ENCODE measurements at regions not wholly inside any gene's neighbourhood (a gene's known extent, or its start where the extent isn't known, plus 50 kb on each side); places are given as distances from the start of the nearest gene placed in this dataset.
"Not testable (repeated sequence)": the region's sequence is repeated elsewhere in the genome, so short reads cannot be mapped to it uniquely, and the experiment has no call there.

DNA sequence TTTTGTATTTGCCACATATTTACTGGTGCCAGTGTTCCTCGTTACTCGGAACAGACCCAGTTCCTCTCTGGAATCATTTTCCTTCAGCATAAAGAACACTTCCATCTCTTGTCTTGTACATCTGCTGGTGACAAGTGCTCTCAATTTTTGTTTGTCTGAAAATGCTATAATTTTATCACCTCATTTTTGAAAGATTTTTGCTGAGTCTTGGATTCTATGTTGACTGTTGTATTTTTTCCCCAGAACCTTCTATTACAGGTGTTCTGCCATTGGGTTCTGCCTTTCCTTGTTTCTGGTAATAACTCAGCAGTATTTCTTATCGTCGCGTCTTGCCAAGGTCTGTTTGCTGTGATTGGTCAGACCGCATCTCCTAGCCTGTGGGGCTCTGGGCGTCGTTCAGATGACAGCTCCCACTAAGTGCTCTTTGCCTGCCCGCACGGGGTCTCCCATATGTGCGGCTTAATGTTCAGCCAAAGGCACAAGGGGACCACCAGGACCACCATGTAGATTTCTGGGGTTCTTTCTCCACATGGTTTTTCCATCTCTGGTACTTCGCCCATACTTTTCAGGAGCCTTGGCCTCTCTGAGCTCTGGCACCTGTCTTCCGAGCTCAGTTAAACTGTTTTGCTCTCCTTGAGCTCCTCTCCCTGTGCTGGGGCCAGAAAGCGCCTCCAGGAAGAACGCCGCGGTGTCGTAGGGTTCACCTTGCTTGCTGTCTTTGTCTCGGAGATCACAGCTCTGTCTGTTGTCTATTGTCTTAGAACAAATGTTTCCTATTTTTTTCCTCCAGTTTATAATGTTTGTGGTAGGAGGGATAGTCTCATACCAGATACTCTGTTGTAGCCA, 80.0 kb downstream of the METRNL start:
- DNase-seq (ENCODE audit: low read depth): no peak

DNA sequence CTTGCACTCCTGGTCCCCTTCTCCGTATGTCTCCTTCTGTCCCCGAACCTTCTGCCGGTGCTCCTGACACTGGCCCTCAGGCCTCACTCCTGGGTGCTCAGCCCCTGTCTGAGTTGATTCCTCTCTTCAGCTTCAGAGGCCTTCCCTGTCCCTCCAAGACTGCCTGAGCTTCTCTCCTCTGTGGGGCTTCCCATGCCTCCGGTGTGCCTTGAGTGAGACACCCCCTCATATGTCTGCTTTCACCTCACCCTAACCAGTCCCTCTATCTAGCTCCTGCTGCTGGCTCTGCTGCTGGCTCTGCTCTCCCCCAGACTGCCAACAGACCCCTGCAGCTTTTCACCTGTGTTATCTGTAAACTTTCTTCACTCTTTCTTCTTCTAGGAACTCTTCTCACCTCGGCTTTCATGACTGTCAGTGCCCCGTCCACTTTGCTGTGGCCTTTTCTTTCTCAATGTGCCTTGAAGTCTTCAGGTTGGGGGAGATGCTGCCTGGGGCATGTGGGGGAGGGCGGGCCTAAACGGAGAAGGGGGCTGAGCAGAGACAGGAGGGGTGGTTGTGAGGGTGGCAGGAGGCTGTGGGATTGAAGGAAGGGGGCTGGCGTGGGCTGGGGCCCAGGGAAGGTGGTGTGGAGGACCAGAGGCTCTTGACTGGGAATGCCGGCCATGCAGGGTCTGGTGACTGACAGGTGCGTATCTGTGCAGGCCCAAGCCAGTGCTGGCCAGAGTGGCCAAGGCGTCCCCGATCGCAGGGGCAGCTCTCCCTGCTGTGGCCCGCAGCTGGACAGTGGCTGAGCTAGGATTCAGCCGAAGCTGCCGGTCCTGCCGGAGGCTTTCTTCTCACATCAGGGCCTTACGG, 81.3 kb downstream of the METRNL start:
- no peak for DNase-seq (ENCODE audit: low read depth)

DNA sequence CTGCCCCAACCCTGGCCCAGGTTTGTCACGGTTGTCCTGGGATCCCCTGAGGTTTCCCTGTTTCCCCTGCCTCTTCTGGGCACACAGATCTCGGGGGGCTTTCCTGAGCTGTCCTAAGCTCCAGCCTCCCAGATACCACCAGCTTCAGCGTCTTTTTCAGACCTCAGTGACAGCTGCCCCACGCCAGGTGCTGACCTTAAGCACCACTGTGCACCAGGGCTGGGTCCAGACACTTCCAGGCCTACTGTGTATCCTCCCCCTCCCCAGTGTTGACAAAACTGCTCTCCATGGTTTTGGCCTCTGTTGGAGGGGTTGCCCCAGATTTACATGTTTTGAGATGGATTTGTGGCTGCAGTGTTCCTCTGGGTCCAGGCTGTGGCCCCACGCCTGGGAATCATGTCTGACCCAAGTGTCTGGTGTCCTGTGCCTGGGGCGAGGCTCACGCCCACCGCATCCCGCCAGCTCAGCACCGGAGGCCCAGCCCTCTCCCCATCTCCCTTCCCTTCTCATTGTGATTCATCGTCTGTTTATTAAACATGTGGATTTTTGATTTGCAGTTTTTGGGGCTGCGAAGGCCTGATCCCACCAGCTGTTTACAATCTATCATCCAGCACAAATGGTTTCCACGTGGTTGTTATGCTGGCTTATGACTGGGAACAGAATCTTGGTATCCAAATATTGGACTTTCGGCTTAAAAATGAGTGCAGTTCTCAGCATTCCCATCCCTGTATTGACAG, 82.1 kb downstream of the METRNL start:
- no peak for DNase-seq (ENCODE audit: low read depth)

DNA sequence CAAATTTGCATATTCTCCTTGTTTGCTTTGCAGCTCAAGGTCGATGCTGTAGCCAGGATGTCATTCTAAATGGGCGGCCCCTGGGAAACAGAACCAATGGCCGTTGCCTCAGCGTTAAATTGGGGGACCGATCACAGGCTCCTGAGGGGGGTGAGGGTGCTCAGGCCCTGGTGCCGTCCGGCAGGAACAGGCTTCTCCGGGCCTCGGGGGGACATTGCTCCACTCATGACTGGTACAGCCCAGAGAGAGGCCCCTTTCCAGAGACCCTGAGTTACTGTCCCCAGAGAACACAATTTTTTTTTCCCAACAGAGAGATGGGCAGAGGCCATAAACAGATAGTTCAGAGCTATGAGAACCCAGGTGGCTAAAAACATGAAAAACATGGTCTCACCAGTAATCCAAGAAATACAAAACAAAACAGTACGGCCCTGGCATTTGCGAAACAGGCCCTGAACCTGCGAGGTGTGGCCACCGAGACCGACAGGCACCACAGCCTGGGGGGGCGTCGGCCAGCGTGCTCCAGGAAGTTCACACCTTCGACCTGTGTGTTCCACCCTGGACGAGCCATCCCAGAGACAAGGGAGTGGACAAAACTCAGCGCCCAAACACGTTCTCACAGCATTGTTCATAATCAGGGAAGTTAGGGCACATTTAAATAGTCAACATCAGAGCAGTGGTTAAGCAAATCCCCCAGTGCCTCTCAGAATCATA, 82.8 kb downstream of the METRNL start:
- DNase-seq (ENCODE audit: low read depth): no peak

DNA sequence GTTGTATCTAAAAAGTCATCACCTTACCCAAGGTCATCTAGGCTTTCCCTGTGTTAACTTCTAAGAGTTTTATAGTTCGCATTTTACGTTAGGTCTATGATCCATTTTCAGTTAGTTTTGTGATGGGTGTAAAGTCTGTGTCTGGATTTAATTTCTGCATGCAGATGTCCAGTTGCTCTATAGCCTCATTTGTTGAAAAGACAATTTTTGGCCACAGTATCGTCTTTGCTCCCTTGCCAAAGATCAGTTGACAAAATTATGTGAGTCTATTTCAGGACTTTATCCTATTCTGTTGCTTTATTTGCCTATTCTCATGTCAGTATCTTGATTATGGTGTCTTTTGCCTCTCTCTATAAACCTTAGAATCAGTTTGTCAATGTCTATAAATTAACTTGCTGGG, 85.1 kb downstream of the METRNL start:
- DNase-seq (ENCODE audit: low read depth): no peak

DNA sequence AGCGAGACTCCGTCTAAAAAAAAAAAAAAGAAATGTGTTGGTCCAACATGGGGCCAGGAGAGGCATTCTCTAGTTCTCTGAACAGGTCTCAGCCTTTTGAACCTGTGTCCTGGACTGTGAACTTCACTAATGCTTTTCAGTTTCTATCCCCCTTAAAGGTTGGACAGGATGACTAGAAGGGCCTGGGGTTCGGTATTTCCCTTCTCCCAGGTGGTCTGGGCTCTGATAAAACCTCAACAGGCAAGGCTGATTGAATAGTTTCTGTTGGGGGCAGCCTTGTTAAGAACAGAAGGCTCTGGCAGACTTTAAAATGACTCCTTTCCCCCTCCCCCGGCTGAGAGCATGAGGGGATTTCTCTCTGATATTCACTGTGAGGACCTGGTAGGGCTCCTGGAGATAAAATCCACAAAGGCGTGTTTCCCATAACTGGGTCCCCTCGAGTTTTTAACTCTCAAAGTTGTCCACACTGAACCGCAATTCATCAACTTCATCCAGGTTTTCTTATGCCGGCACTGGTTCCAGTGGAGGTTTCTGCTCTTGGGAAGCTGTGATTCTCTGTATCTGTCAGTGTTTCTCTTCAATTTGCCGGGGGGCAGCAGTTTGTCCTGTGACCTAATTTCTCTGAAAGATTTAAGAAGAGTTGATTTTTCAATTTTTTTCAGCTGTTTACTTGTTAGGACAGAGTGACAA, 91.3 kb downstream of the METRNL start:
- no peak for DNase-seq (ENCODE audit: low read depth)

DNA sequence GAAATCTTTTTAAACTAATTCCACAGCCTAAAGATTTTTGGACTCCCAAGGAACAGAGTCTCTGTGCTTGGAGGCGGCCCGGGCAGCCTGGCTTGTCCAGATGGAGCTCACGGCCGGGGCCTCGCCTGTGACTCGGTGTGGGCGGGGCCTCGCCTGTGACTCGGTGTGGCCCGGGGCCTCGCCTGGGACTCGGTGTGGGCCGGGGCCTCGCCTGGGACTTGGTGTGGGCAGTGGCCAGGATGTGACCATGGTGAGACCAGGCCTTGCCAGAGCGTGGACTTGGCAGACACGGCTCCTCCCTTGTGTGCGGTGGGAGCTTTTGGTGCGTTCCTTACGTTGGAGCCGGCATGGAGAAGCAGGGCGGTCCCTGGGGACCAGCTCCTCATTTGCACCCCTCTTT, 92.3 kb downstream of the METRNL start:
- no peak for DNase-seq (ENCODE audit: low read depth)

DNA sequence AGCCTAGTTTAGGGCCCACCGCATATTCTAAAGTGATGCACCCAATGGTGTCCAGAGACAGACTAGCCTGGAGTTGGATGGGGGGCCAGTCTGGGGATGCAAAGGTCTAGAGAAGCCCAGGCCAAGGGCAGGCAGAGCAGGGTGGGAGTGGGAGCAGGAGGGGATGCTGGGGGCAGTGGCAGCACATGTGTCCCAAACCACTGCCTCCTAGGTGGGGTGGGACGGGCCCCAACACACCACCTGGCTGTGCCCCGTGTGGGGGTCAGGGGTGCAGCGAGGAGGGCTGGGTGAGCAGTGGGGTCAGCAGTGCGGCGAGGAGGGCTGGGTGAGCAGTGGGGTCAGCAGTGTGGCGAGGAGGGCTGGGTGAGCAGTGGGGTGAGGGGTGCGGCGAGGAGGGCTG, 92.7 kb downstream of the METRNL start:
- DNase-seq (ENCODE audit: low read depth): not testable (repeated sequence)

DNA sequence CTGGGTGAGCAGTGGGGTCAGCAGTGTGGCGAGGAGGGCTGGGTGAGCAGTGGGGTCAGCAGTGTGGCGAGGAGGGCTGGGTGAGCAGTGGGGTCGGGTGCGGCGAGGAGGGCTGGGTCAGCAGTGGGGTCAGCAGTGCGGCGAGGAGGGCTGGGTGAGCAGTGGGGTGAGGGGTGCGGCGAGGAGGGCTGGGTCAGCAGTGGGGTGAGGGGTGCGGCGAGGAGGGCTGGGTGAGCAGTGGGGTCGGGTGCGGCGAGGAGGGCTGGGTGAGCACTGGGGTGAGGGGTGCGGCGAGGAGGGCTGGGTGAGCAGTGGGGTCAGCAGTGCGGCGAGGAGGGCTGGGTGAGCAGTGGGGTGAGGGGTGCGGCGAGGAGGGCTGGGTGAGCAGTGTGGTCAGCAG, 93.2 kb downstream of the METRNL start:
- DNase-seq (ENCODE audit: low read depth): not testable (repeated sequence)

DNA sequence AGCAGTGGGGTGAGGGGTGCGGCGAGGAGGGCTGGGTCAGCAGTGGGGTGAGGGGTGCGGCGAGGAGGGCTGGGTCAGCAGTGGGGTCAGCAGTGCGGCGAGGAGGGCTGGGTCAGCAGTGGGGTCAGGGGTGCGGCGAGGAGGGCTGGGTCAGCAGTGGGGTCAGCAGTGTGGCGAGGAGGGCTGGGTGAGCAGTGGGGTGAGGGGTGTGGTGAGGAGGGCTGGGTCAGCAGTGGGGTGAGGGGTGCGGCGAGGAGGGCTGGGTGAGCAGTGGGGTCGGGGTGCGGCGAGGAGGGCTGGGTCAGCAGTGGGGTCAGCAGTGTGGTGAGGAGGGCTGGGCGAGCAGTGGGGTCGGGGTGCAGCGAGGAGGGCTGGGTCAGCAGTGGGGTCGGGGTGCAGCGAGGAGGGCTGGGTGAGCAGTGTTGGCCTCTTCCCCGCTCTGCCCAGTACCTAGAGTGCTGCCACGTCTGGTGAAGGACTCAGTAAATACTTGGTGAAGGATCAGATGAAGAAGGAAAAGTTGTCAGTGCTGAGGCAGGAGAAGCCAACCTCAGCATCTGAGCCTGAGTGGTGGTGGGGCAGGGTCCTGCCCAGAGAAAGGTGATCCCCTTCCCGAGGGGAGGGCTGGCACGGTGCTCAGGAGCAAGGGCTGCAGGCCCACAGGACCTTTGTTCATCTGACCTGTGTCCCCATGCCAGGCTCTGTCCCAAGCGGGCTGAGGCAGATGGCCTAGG, 93.9 kb downstream of the METRNL start:
- DNase-seq (ENCODE audit: low read depth): not testable (repeated sequence)

DNA sequence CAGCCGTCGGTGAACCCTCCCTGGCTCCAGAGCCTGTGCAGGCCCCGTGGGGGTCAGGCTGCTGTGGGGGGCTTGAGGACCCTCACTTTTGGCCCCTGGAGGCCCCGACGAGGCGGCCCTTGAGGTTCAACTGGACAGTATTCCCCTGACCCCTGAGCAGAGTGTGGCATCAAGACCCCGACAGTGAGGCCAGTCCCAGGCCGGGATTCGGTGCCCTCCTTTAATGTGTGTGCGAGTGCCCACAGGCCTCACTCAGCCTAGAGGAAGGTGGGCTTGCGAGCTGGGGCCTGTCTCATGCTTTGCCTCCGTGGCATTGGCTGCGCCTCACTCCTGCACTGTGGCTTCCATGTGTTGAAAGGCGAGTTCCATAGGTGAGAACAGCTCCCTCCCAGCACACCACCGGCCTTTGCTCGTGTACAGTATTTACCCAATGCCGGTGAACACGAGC, 94.5 kb downstream of the METRNL start:
- DNase-seq (ENCODE audit: low read depth): no peak

DNA sequence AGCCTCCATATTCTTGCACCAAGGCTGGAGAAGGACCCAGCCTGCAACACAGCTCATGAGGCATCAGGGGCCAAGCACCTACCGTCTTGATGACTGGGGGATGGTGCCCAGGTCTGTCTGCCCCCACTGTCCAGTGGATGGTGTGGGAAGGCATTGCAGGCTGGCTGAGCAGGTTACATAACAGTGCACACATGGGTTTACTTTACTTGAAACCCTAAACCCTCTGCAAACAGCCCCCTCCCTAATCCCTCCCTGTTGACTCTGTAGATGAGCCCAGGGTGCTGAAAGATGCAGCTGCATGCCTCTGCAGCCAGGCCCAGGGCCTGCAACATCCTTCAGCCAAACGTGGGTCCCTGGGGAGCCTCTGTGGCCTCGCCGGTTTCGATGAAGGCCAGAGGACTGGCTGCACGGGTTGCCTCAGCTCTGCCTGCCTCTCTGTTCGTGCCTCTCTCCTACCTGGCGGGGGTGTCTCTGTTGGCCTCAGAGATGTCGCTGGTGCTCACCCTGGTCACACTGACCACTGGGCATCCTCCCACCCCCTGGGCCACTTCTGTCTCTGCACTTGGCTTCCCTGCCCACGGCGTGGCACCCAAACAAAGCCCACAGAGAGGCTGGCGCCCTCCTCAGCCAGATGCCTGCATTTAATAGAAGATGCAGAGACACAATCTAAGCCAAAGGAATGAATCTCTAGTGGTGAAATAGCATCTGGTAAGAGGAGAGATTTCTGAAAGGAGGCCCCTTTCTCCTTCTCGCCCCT, 95.1 kb downstream of the METRNL start:
- no peak for DNase-seq (ENCODE audit: low read depth)

DNA sequence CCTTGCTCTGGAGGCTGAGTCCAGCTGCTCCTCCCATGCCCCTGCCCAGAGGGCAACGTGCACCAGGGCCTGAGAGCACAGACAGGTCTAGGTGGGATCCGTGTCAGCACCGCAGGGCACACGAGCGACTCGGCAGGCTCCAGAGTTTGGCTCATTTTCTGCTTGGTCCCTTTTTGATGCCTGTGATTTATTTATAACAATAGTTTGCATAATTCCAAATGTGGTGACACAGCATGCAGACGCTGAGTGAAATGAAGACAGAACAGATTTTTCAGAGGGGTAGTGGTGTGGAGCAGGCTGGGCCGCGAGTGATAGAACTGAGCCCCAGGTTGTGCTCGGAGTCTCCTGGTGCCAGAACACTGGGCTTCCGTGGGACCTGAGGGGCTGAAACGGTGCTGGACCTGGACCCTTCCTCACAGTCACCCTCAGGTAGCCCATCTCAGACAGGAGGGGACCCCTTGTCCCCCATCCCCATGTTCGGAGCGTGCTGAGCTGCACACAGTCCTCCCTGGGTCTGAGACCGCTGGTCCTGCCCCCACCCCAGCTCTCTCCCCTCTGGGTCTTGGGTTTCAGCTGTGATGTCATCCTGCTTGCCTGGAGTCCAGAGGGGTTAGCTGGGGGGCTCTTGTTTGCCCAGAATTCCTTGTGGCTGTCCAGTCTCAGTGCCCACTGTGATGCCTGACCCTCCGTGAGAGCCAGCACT, 95.9 kb downstream of the METRNL start:
- DNase-seq (ENCODE audit: low read depth): no peak

DNA sequence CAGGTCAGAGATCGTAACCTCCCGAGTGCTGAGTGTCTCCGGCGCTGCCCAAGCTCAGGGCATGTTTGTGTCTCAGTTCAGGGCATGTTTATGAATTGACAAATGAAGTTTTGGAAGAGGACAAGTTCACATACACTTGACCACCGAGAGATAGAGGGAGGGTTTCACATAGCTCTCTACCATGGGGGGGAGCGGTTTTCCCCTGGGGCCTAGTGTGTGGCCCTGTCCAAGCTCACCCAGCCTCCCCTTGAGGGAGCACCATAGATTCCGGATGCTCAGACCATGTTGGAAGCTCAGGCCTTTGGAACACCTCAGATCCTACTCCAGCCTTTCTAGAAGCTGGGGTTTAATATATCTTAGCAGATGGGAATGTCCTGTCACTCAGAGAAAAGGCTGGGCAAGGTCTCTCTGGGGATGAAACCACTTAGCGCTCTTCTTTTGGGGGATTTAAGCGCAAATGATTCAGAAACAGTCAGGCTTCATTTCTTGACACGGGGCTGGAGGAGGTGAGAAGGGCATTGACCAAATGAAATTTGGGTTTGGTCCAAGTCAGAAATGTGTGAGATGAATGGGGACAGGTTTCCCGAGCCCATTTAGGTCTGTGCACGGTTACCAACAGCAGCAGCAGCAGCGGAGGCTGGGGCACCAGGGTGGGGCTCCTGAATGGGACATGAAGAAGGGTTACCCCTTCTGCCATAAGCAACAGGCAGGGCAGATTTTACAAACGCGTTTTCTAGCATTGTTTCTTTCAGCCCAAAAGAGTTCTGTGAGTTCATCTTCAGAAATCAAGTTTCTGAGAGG, 96.6 kb downstream of the METRNL start:
- no peak for DNase-seq (ENCODE audit: low read depth)

DNA sequence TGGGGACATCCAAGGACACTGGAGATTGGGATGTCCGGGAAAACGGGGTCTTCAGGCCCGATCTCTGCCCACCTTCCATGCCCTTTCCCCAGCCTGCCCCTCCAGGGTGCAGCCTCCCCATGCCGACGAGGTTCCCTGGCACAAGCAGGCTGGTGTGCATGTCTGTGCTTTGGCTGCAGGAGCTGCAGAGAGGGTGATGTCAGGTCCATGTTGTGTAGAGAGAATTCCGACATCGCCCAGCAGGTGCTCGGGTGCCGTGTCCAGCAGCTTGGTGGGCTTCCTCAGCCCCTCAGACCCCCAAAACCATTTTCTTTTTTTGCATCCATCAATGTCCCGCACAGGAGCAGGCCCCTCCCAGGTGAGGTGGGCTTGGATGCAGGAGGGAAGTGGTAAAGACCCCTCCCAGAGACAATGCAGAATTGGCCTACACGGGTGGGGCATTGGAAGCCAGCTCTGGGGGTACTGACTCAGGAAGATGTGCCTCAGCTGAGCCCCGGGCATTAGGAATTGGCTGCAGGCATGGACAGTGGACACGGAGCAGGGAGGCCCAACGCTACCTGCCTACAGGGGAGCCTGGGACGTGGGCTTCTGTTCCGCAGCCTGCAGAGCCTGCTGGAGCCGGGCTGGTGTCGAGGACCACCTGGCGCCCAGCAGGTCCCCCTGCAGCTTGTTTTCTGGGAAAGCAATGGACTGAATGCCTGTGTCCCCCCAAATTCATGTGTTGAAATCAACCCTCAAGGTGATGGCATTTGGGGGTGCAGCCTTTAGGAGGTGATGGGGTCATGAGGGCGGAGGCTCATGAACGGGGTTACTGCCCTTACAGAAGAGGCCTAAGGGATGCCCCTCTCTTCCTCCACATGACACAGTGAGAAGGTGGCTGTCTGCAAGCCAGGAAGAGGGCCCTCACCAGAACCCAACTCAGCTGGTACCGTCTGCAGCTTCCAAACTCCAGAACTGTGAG, 97.5 kb downstream of the METRNL start:
- no peak for DNase-seq (ENCODE audit: low read depth)

DNA sequence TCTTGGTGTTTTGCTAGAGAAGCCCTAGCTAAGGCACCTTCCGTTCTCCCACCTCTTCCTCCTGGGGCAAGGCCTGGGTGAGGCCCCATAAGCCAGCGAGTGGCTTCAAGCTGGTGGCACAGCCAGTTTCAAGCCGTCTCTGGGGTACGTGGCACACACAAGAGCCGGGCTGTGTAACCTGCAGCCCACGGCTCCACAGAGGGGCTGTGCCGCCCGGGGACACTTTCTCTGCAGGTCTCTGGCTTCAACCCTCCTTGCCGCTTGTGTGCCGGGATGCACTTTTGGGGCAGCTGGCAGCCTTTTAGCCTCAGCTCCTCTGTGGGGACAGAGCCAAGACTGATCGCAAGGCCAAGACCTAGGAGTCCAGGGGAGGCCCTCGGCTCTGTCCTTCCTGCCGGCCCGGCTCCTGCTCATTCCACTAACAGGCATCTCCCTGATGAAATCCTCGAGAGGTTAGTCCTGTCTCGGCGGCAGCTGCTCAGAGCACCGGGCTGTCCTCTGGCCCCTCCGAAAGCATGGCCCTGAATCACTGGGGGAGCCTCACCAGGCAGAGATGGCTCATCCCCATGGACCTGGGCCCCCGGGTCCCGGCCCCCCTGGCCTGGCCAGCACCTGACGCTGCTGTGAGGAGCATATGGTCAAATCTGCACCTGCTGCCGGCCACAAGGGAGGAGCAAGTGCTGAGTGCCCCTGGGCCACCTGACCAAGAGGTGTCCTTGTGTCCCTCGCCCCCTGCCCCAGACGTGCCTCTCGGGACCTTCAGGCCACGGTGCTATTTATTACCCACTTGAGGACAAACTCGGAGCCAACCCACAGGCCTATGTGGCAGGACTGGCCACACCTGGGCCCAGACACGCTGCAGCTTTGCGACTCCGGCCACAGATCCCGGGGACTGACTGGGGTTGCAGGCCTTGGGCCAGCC, 98.5 kb downstream of the METRNL start:
- DNase-seq (ENCODE audit: low read depth): no peak
